ENCODE measurements at regions not wholly inside any gene's neighbourhood (a gene's known extent, or its start where the extent isn't known, plus 50 kb on each side); places are given as distances from the start of the nearest gene placed in this dataset.

DNA sequence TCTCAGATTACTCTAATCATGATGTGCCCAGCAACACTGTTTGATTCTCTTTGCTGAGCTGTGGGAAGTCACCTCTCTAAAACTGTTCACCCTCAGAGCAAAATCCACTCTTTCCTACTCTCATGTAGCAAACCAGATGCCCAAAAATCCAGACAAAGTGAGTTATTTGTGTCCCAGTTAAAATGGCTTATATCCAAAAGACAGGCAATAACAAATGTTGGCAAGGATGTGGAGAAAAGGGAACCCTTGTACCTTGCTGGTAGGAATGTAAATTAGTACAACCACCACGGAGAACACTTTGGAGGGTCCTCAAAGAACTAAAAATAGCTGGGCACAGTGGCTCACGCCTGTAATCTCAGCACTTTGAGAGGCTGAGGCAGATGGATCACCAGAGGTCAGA is 384.0 kb downstream of the HHIPL2 start:
- H3K4me3 Mint-ChIP-seq, result no peak overlapping the region
- H3K4me1 Mint-ChIP-seq (ENCODE audit: low read depth), result no peaks in the 10 kb centered on the region
- H3K9me3 Mint-ChIP-seq, result no peaks in the 10 kb centered on the region
- H3K27me3 Mint-ChIP-seq (ENCODE audit: low read depth), result no peaks in the 10 kb centered on the region
- no peaks in the 10 kb centered on the region for H3K36me3 Mint-ChIP-seq (ENCODE audit: low read depth)
- no peak overlapping the region for H3K27ac Mint-ChIP-seq
- no peak for DNase-seq (ENCODE audit: low spot score)

DNA sequence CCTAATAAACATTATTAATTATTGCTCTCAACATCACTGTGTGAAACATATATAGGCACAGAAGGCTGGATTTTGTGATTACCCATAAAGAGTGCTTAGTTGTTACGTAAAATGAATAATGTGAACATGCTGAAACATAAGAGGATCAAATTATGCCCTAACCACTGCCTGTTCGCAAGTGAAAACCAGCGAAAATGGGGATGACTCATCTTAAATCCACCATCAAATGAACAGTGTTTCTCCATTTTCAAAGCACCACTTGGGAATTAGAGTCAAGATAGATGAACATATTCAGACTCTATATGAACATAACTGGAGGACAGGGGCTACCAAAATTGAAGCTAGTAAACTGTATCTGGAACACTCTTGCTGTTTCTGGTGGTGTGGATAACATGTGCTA is 386.2 kb downstream of the HHIPL2 start:
- Mint-ChIP-seq H3K4me1 (ENCODE audit: low read depth) (no peaks in the 10 kb centered on the region), H3K36me3 (ENCODE audit: low read depth) (no peaks in the 10 kb centered on the region), H3K27me3 (ENCODE audit: low read depth) (no peaks in the 10 kb centered on the region), H3K27ac (no peak overlapping the region), H3K4me3 (no peak overlapping the region), H3K9me3 (peaks cover 9% of the 10 kb centered on the region)
- no peak for DNase-seq (ENCODE audit: low spot score)

DNA sequence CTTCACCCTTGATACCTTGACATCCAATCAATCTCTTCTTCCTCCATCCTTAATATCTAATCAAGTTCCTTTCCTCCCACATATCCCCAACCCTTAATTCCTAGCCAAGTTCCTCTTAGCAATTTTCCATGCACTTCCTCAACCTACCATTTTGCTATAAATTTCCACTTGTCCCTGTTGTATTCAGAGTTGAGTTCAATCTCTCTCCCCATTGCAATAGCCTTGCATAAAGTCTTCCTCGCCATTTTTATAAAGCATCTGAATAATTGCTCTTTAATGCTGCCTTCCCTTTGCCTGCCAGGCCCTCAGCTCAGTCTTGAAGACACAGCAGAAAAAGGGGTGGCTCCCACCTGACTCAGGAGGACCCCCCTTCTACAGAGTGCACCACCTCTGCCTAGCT is 390.3 kb downstream of the HHIPL2 start:
- H3K36me3 Mint-ChIP-seq (ENCODE audit: low read depth), result no peaks in the 10 kb centered on the region
- H3K4me1 Mint-ChIP-seq (ENCODE audit: low read depth), result no peaks in the 10 kb centered on the region
- no peak overlapping the region for H3K4me3 Mint-ChIP-seq
- no peak overlapping the region for H3K27ac Mint-ChIP-seq
- peaks cover 9% of the 10 kb centered on the region for H3K9me3 Mint-ChIP-seq
- DNase-seq (ENCODE audit: low spot score), result no peak
- H3K27me3 Mint-ChIP-seq (ENCODE audit: low read depth), result no peaks in the 10 kb centered on the region

DNA sequence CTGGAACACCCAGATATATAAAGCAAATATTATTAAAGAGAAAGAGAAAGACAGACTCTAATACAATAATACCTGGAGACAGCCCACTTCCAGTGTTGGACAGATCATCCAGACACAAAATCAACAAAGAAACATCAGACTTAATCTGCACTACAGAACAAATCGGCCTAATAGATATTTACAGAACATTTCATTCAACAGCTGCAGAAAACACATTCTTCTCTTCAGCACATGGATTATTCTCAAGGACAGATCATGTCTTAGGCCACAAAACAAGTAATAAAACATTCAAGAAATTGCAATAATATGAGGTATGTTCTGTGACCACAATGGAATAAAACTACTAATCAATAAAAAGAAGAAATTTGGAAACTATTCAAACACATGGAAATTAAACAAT is 398.3 kb upstream of the DUSP10 start:
- H3K27ac Mint-ChIP-seq, result no peak overlapping the region
- no peaks in the 10 kb centered on the region for H3K27me3 Mint-ChIP-seq (ENCODE audit: low read depth)
- no peak overlapping the region for H3K4me3 Mint-ChIP-seq
- peaks cover 10% of the 10 kb centered on the region for H3K9me3 Mint-ChIP-seq
- no peaks in the 10 kb centered on the region for H3K36me3 Mint-ChIP-seq (ENCODE audit: low read depth)
- DNase-seq (ENCODE audit: low spot score), result no peak
- H3K4me1 Mint-ChIP-seq (ENCODE audit: low read depth), result no peaks in the 10 kb centered on the region

DNA sequence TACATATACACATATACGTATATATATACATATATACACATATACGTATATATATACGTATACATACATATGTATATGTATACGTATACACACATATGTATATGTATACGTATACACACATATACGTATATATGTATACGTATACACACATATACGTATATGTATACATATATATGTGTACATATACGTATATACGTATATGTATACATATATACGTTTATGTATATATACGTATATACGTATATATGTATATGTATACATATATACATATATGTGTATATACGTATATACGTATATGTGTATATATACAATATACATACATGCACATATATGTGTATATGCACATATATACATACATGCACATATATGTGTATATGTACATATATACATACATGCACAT is 396.2 kb upstream of the DUSP10 start:
- H3K27ac Mint-ChIP-seq, result no peak overlapping the region
- DNase-seq (ENCODE audit: low spot score), result no peak
- peaks cover 10% of the 10 kb centered on the region for H3K9me3 Mint-ChIP-seq
- no peaks in the 10 kb centered on the region for H3K27me3 Mint-ChIP-seq (ENCODE audit: low read depth)
- H3K36me3 Mint-ChIP-seq (ENCODE audit: low read depth), result no peaks in the 10 kb centered on the region
- no peak overlapping the region for H3K4me3 Mint-ChIP-seq
- no peaks in the 10 kb centered on the region for H3K4me1 Mint-ChIP-seq (ENCODE audit: low read depth)

DNA sequence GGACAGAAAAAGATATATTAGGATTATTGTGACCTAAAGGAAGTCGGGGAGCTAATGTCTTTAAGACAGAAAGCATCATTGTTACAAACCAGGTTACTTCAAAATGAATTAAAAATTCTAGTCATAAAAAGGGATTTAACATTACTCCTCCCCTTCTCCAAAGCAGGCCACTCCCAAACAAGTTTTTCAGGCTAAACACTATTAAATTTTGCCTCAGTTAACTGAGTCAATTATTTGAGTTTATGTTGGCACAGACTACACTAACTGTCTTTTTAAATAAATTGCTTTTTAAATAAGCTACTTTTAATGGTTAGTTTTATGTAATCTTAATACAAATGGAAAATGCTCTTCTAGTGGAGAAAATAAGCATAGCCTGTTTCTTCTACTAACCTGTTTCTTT is 395.0 kb upstream of the DUSP10 start:
- no peak overlapping the region for H3K4me3 Mint-ChIP-seq

DNA sequence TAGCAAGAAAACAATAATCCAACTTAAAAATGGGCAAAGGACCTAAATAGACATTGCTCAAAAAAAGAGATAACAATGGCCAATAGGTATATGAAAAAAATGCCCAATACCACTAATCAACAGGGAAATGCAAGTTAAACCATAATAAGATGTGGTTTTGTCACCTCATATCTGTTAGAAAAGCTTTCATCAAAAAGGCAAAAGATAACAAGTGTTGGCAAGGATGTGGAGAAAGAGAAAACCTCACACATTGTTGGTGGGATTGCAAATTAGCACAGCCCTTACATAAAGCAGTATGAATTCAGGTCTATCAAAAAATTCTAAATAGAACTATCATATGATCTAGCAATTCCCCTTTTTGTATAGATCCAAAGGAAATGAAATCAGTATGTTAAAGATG is 387.2 kb upstream of the DUSP10 start:
- no peak overlapping the region for H3K4me3 Mint-ChIP-seq
- H3K9me3 Mint-ChIP-seq, result no peaks in the 10 kb centered on the region
- no peaks in the 10 kb centered on the region for H3K36me3 Mint-ChIP-seq (ENCODE audit: low read depth)
- H3K4me1 Mint-ChIP-seq (ENCODE audit: low read depth), result no peaks in the 10 kb centered on the region
- DNase-seq (ENCODE audit: low spot score), result no peak
- H3K27me3 Mint-ChIP-seq (ENCODE audit: low read depth), result no peaks in the 10 kb centered on the region
- H3K27ac Mint-ChIP-seq, result no peak overlapping the region

More for the DNA sequence above, 395.0 kb upstream of the DUSP10 start:
- no peaks in the 10 kb centered on the region for H3K4me1 Mint-ChIP-seq (ENCODE audit: low read depth)
- no peak overlapping the region for H3K27ac Mint-ChIP-seq
- H3K9me3 Mint-ChIP-seq, result peaks cover 5% of the 10 kb centered on the region
- no peak for DNase-seq (ENCODE audit: low spot score)
- no peaks in the 10 kb centered on the region for H3K36me3 Mint-ChIP-seq (ENCODE audit: low read depth)
- no peaks in the 10 kb centered on the region for H3K27me3 Mint-ChIP-seq (ENCODE audit: low read depth)

DNA sequence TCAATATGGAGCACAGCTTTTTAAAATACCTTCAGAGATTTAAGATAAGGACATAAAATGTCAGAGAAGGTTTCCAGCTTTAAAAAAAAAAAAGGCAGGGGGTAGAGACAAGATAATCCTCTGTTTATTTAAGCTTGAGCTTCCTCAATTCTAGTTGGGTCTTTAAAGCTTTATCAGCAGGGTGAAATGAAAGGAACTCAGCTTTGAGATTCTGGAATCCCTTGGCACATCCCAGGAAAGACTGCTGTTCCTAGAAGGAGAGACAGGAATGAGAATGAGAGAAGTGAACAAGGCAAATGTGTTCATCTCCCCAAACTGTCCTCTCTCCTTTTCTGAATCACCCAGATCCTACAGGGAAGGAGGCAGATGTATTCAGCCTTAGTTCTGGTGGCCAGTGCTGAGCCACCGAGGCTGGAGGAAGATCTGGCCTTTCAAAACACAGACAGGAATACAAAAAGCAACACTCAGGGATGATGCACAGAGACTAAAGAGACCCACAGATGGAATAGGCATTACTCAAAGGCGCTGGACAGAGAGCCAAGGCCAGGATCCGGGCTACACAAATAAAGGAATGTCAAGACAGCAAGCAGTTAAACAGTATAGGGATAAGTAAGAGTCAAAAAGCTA is 385.8 kb upstream of the DUSP10 start:
- H3K36me3 Mint-ChIP-seq (ENCODE audit: low read depth), result no peaks in the 10 kb centered on the region
- H3K9me3 Mint-ChIP-seq, result no peaks in the 10 kb centered on the region
- H3K27me3 Mint-ChIP-seq (ENCODE audit: low read depth), result no peaks in the 10 kb centered on the region
- no peak for DNase-seq (ENCODE audit: low spot score)
- H3K4me1 Mint-ChIP-seq (ENCODE audit: low read depth), result no peaks in the 10 kb centered on the region
- no peak overlapping the region for H3K4me3 Mint-ChIP-seq
- H3K27ac Mint-ChIP-seq, result no peak overlapping the region

DNA sequence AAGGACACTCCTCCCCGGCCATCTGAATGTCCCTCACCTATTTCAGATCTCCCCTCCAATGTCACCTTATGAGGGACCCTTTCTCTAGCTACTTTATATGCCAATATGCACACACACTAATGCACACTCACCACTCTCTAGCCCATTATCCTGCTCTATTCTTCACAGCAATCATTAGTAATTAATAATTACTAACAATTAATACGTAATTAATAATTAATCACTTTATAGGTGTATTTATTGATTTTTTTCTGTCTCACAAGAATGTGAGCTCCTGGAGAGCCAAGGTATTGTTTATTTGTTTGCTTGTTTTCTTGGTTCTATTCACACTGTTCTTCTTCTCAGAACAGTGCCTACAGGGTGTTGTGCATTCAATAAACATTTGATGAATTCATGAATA is 385.2 kb upstream of the DUSP10 start:
- no peak overlapping the region for H3K27ac Mint-ChIP-seq

DNA sequence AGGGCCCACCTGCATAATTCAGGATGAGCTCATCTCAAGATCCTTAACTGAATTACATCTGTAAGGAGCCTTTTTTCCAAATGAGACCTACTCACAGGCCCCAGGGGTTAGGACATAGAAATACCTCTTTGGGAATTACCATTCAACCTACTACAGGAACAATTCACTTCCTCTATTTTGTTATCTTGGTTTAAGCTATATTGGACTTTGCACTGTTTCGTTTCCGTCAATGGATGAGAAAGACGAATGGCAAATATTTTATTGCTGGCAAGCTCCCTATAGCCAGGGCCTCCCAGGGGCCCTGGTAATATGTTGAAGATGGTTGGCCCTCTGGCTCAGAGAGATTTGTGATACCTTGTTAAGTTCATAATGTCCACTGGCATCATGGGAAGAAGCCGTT is 384.2 kb upstream of the DUSP10 start:
- Mint-ChIP-seq H3K4me3 (no peak overlapping the region), H3K4me1 (ENCODE audit: low read depth) (no peaks in the 10 kb centered on the region), H3K9me3 (no peaks in the 10 kb centered on the region), H3K27ac (no peak overlapping the region), H3K36me3 (ENCODE audit: low read depth) (no peaks in the 10 kb centered on the region), H3K27me3 (ENCODE audit: low read depth) (no peaks in the 10 kb centered on the region)
- DNase-seq (ENCODE audit: low spot score), result no peak

More for the DNA sequence above, 385.2 kb upstream of the DUSP10 start:
- no peaks in the 10 kb centered on the region for H3K4me1 Mint-ChIP-seq (ENCODE audit: low read depth)
- H3K27me3 Mint-ChIP-seq (ENCODE audit: low read depth), result no peaks in the 10 kb centered on the region
- no peaks in the 10 kb centered on the region for H3K36me3 Mint-ChIP-seq (ENCODE audit: low read depth)
- no peaks in the 10 kb centered on the region for H3K9me3 Mint-ChIP-seq
- no peak for DNase-seq (ENCODE audit: low spot score)
- H3K4me3 Mint-ChIP-seq, result no peak overlapping the region

DNA sequence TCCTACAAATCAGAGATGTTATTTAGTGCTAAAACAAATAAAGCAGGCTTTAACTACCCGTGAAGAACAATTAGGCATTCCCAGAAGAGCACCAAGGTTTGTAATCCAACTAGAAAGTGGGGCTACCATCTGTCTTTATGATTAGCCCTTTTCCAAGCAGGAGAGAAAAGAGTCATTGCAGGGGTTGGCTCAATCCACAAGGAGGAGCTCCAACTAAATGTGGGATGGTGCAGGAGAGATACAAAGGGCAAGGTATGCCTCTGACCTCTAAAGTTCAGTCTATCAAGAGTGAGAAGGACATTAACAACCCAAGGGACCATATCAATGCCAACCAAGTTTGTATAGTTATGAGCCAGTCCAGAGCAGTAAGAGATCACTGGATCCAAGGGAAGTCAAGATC is 382.7 kb upstream of the DUSP10 start:
- H3K27me3 Mint-ChIP-seq (ENCODE audit: low read depth), result no peaks in the 10 kb centered on the region
- DNase-seq (ENCODE audit: low spot score), result no peak
- H3K4me1 Mint-ChIP-seq (ENCODE audit: low read depth), result no peaks in the 10 kb centered on the region
- H3K27ac Mint-ChIP-seq, result no peak overlapping the region
- no peak overlapping the region for H3K4me3 Mint-ChIP-seq
- H3K36me3 Mint-ChIP-seq (ENCODE audit: low read depth), result no peaks in the 10 kb centered on the region
- H3K9me3 Mint-ChIP-seq, result no peaks in the 10 kb centered on the region

DNA sequence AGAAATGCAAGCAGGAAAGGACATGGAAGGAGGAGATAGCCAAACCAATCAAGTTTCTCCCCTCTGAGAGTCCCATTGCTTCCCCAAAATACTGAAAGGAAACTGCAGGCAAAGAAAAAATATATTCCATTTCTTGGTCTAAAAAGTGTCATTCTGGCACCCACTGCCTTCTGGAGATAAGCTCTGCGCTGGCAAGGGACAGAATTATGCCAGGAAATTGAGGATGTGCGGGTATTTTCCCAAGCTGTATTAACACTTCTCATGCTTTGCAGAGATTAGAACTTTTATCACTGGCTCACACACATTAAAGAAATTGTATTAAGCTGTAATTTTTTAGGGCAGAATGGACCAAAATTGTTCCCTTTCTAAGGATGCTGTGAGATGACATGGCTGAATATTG is 381.2 kb upstream of the DUSP10 start:
- Mint-ChIP-seq H3K4me1 (ENCODE audit: low read depth) (no peaks in the 10 kb centered on the region), H3K4me3 (no peak overlapping the region), H3K36me3 (ENCODE audit: low read depth) (no peaks in the 10 kb centered on the region), H3K9me3 (no peaks in the 10 kb centered on the region), H3K27me3 (ENCODE audit: low read depth) (no peaks in the 10 kb centered on the region), H3K27ac (no peak overlapping the region)
- no peak for DNase-seq (ENCODE audit: low spot score)

DNA sequence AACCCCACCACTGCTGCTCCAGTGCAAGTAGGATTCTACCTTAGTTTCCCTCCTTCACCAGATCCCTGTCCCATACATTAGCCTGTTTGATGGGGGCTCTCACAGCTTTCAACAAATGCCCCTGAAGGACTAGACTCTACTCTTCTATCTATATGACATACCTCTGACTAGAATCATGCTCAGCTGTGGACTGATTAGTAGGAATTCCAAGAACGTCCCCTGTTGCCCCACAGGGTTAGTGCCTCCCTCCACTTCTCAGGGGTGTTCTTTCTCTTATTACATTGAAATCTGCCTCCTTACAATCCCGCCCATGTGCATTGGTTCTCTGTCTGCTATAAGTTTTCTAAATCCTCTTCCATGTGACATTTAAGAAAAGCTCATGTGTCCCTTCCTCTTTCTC is 375.9 kb upstream of the DUSP10 start:
- no peaks in the 10 kb centered on the region for H3K4me1 Mint-ChIP-seq (ENCODE audit: low read depth)
- H3K9me3 Mint-ChIP-seq, result no peaks in the 10 kb centered on the region
- H3K36me3 Mint-ChIP-seq (ENCODE audit: low read depth), result no peaks in the 10 kb centered on the region
- no peak for DNase-seq (ENCODE audit: low spot score)
- no peak overlapping the region for H3K4me3 Mint-ChIP-seq
- H3K27me3 Mint-ChIP-seq (ENCODE audit: low read depth), result no peaks in the 10 kb centered on the region
- H3K27ac Mint-ChIP-seq, result no peak overlapping the region

DNA sequence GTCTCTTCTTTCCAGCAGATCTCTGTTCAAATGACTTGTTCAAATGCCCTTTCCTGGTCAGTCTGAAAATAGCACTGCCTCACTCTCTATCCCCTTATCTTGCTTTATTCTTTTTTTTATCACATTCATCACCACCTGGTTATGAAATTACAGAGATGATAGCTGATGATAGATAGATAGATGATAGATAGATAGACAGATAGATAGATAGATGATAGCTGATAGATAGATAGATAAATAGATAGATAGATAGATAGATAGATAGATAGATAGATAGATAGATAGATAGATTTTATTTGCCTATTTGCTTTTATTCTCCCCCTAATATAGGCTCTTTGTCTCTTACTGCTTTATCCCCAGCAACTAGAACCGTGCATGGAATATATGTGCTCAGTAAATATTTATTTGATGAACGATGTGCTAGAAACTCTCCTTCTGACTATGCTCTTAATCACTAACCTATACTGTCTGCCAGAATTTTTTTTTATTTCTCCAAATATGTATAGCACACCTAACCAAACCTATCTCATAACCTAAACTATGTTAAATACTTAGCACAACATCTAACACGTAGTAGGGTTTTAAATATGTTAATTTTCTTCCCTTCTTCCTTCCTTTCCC is 372.8 kb upstream of the DUSP10 start:
- Mint-ChIP-seq H3K4me1 (ENCODE audit: low read depth) (no peaks in the 10 kb centered on the region), H3K27me3 (ENCODE audit: low read depth) (no peaks in the 10 kb centered on the region), H3K4me3 (no peak overlapping the region), H3K27ac (no peak overlapping the region), H3K36me3 (ENCODE audit: low read depth) (no peaks in the 10 kb centered on the region), H3K9me3 (no peaks in the 10 kb centered on the region)
- DNase-seq (ENCODE audit: low spot score), result no peak

DNA sequence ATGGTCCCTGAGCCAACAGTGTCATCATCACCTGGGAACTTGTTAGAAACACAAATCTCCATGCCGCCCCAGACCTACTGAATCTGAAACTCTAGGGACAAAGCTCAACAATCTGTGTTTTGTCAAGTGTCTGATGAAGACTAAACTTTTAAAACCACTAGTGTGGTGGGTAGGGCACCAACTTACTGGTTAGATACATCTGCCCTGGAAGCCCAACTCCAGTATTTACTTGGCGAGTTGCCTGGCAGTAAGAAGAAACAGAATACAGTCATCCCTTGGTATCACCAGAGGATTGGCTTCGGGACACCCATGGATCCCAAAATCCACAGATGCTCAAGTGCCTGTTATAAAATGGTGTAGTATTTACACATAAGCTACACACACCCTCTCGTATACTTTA is 367.9 kb upstream of the DUSP10 start:
- H3K27me3 Mint-ChIP-seq (ENCODE audit: low read depth), result no peaks in the 10 kb centered on the region
- DNase-seq (ENCODE audit: low spot score), result no peak
- H3K27ac Mint-ChIP-seq, result no peak overlapping the region
- no peaks in the 10 kb centered on the region for H3K36me3 Mint-ChIP-seq (ENCODE audit: low read depth)
- no peaks in the 10 kb centered on the region for H3K9me3 Mint-ChIP-seq
- H3K4me3 Mint-ChIP-seq, result no peak overlapping the region
- no peaks in the 10 kb centered on the region for H3K4me1 Mint-ChIP-seq (ENCODE audit: low read depth)

All from T-helper 2 cell treated with Interferon-gamma antibody and Interleukin-4, amounts not matched to agents 5 μg/mL and 100 μg/mL, for 36 hours (primary cell).